SK-N-MC (cell line): ENCODE measurements at regions not wholly inside any gene's neighbourhood (a gene's known extent, or its start where the extent isn't known, plus 50 kb on each side); places are given as distances from the start of the nearest gene placed in this dataset.

ENCODE experiments used
- EZH2 ChIP-seq: fragments of 200-600 bp; sonication (generic); IDR thresholded peaks from one replicate; pipeline ENCODE4 v1.6.1; 2017; ENCODE audit warnings: antibody characterized with exemption
- FOXP2 ChIP-seq: optimal IDR thresholded peaks from 2 replicates; pipeline ENCODE3; 2011; ENCODE audit warnings: mild to moderate bottlenecking, moderate library complexity; ENCODE audit not compliant: insufficient read depth; ENCODE audit errors: extremely low read length, control extremely low read depth
- POLR2AphosphoS5 ChIP-seq: IDR thresholded peaks from 2 replicates; pipeline ENCODE4 v1.6.1; 2012; ENCODE audit warnings: mild to moderate bottlenecking, low read depth, low read length, borderline replicate concordance

DNA sequence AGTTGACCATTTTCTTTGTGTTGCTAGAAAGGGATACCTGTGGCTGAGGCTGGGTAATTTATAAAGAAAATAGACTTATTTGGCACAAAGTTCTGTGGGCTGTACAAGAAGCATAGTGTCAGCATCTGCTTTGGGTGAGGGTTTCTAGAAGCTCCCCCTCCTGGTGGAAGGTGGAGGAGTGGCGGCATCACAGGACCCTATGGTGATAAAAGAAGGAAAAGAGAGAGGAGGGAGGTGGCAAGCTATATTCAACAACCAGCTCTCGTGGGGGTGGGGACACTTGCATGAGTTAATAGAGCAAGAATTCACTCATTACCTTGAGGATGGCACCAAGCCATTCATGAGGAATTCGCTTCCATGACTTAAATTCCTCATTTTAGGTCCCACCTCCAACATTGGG lies 2041.4 kb upstream of the CDH9 start:
- TF ChIP-seq POLR2AphosphoS5, result no peak
- no peak for TF ChIP-seq EZH2
- no peak for TF ChIP-seq FOXP2
